HFFc6 (cell line): ENCODE measurements at regions not wholly inside any gene's neighbourhood (a gene's known extent, or its start where the extent isn't known, plus 50 kb on each side); places are given as distances from the start of the nearest gene placed in this dataset.

Experiments
- DNase-seq: peaks from one replicate; pipeline ENCODE4 v3.0.0-alpha.2; 2018
- H3K27ac Mint-ChIP-seq: 2 replicates; pipeline ENCODE4 v1.8.0; 2020; ENCODE audit warnings: mild to moderate bottlenecking, mixed read lengths
- H3K27me3 Mint-ChIP-seq: 2 replicates; pipeline ENCODE4 v1.8.0; 2021; ENCODE audit warnings: mild to moderate bottlenecking, moderate library complexity, mixed read lengths; ENCODE audit not compliant: insufficient read depth
- H3K36me3 Mint-ChIP-seq: 2 replicates; pipeline ENCODE4 v1.8.0; 2021; ENCODE audit warnings: low read depth, mixed read lengths
- H3K4me1 Mint-ChIP-seq: 2 replicates; pipeline ENCODE4 v1.8.0; 2020; ENCODE audit warnings: low read depth, mixed read lengths
- H3K4me3 Mint-ChIP-seq: 2 replicates; pipeline ENCODE4 v1.8.0; 2020; ENCODE audit warnings: mild to moderate bottlenecking, moderate library complexity, mixed read lengths
- H3K9me3 Mint-ChIP-seq: 2 replicates; pipeline ENCODE4 v1.8.0; 2020; ENCODE audit warnings: mild to moderate bottlenecking, mixed read lengths
- CTCF ChIP-seq: fragments of 200-600 bp; sonication (generic); IDR thresholded peaks from 2 replicates; pipeline ENCODE4 v1.5.0; 2021; ENCODE audit warnings: antibody characterized with exemption, mild to moderate bottlenecking

- no peak for TF ChIP-seq CTCF
- H3K9me3 Mint-ChIP-seq = no peaks in the 10 kb centered on the region
- H3K4me3 Mint-ChIP-seq = no peak overlapping the region
- H3K36me3 Mint-ChIP-seq = no peaks in the 10 kb centered on the region
- peaks cover 14% of the 10 kb centered on the region for H3K4me1 Mint-ChIP-seq
- no peak overlapping the region for H3K27ac Mint-ChIP-seq
- DNase-seq = no peak
- peaks cover 2% of the 10 kb centered on the region for H3K27me3 Mint-ChIP-seq
These were observed 492.3 kb downstream of the PREX1 start for GRCh38 chr20:48335308-48336050.

- Mint-ChIP-seq H3K27ac (no peak overlapping the region), H3K9me3 (no peaks in the 10 kb centered on the region), H3K36me3 (no peaks in the 10 kb centered on the region), H3K4me1 (peaks cover 2% of the 10 kb centered on the region), H3K27me3 (peaks cover 4% of the 10 kb centered on the region; the same call in 1 of the 2 replicates), H3K4me3 (no peak overlapping the region)
- no peak for DNase-seq
- no peak for TF ChIP-seq CTCF
These were observed 494.1 kb downstream of the PREX1 start for GRCh38 chr20:48333707-48334106.

GRCh38 chr20:48332555-48332954 is 495.2 kb downstream of the PREX1 start:
- no peaks in the 10 kb centered on the region for H3K36me3 Mint-ChIP-seq
- H3K4me1 Mint-ChIP-seq = no peaks in the 10 kb centered on the region
- H3K4me3 Mint-ChIP-seq = no peak overlapping the region
- no peaks in the 10 kb centered on the region for H3K9me3 Mint-ChIP-seq
- TF ChIP-seq CTCF = no peak
- no peak overlapping the region for H3K27ac Mint-ChIP-seq
- peaks cover 7% of the 10 kb centered on the region; the same call in 1 of the 2 replicates for H3K27me3 Mint-ChIP-seq
- no peak for DNase-seq

- H3K4me3 Mint-ChIP-seq = no peak overlapping the region
- no peaks in the 10 kb centered on the region for H3K36me3 Mint-ChIP-seq
- no peak for DNase-seq
- no peak for TF ChIP-seq CTCF
- no peak overlapping the region for H3K27ac Mint-ChIP-seq
- peaks cover 14% of the 10 kb centered on the region for H3K27me3 Mint-ChIP-seq
- H3K4me1 Mint-ChIP-seq = no peaks in the 10 kb centered on the region
- H3K9me3 Mint-ChIP-seq = no peaks in the 10 kb centered on the region
These were observed 496.1 kb downstream of the PREX1 start for GRCh38 chr20:48331518-48332286.

GRCh38 chr20:48329676-48330664 is 497.8 kb downstream of the PREX1 start:
- no peak for DNase-seq
- Mint-ChIP-seq H3K27ac (no peak overlapping the region), H3K27me3 (peaks cover 19% of the 10 kb centered on the region), H3K4me3 (no peak overlapping the region), H3K36me3 (no peaks in the 10 kb centered on the region), H3K9me3 (no peaks in the 10 kb centered on the region), H3K4me1 (no peaks in the 10 kb centered on the region)
- TF ChIP-seq CTCF = peak; percentile 26; the same call in 1 of the 2 replicates
